ENCODE measurements at regions not wholly inside any gene's neighbourhood (a gene's known extent, or its start where the extent isn't known, plus 50 kb on each side); places are given as distances from the start of the nearest gene placed in this dataset.

- Mint-ChIP-seq H3K36me3 (ENCODE audit: unreplicated experiment) (peaks cover 4% of the 10 kb centered on the region), H3K9me3 (ENCODE audit: unreplicated experiment) (no peaks in the 10 kb centered on the region), H3K27me3 (ENCODE audit: unreplicated experiment) (peaks cover 7% of the 10 kb centered on the region), H3K27ac (ENCODE audit: unreplicated experiment) (no peak overlapping the region), H3K4me3 (ENCODE audit: unreplicated experiment) (no peak overlapping the region), H3K4me1 (ENCODE audit: low read depth, unreplicated experiment) (no peaks in the 10 kb centered on the region)
- TF ChIP-seq CTCF (IDR thresholded peaks at IDR 0.05; ENCODE audit: partially characterized antibody, unreplicated experiment) = no peak
- no peak for DNase-seq
Observed at GRCh38 chr9:111197256-111197655, 132.8 kb downstream of the OR2K2 start.

DNA sequence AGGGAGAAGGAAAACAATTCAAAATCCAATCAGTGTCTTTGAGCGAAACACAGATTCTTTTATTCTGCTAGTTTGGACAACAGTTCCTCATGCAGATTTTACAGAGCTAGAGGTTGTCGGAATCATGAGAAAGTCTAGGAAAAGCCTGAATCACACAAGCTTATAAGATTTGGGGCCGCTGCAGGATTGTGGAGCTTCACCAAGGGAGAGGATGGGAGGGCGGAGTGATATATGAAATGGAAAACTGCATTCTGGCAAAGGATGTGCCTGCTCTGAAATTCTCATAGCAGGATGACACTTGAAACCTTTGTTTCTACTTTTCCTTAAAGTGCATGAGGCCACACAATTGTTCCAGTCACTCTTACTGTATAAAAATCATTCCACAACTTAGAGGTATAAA is 134.3 kb downstream of the OR2K2 start:
- peaks cover 4% of the 10 kb centered on the region for H3K36me3 Mint-ChIP-seq (ENCODE audit: unreplicated experiment)
- H3K4me1 Mint-ChIP-seq (ENCODE audit: low read depth, unreplicated experiment) = no peaks in the 10 kb centered on the region
- no peak overlapping the region for H3K27ac Mint-ChIP-seq (ENCODE audit: unreplicated experiment)
- TF ChIP-seq CTCF (IDR thresholded peaks at IDR 0.05; ENCODE audit: partially characterized antibody, unreplicated experiment) = no peak
- no peak overlapping the region for H3K4me3 Mint-ChIP-seq (ENCODE audit: unreplicated experiment)
- no peaks in the 10 kb centered on the region for H3K9me3 Mint-ChIP-seq (ENCODE audit: unreplicated experiment)
- H3K27me3 Mint-ChIP-seq (ENCODE audit: unreplicated experiment) = peaks cover 7% of the 10 kb centered on the region
- DNase-seq = no peak

- H3K27ac Mint-ChIP-seq (ENCODE audit: unreplicated experiment) = no peak overlapping the region
- H3K36me3 Mint-ChIP-seq (ENCODE audit: unreplicated experiment) = peaks cover 4% of the 10 kb centered on the region
- H3K9me3 Mint-ChIP-seq (ENCODE audit: unreplicated experiment) = no peaks in the 10 kb centered on the region
- H3K4me3 Mint-ChIP-seq (ENCODE audit: unreplicated experiment) = no peak overlapping the region
- TF ChIP-seq CTCF (IDR thresholded peaks at IDR 0.05; ENCODE audit: partially characterized antibody, unreplicated experiment) = no peak
- no peak for DNase-seq
- peaks cover 4% of the 10 kb centered on the region for H3K27me3 Mint-ChIP-seq (ENCODE audit: unreplicated experiment)
- no peaks in the 10 kb centered on the region for H3K4me1 Mint-ChIP-seq (ENCODE audit: low read depth, unreplicated experiment)
Observed at GRCh38 chr9:111193095-111193494, 136.9 kb downstream of the OR2K2 start.

DNA sequence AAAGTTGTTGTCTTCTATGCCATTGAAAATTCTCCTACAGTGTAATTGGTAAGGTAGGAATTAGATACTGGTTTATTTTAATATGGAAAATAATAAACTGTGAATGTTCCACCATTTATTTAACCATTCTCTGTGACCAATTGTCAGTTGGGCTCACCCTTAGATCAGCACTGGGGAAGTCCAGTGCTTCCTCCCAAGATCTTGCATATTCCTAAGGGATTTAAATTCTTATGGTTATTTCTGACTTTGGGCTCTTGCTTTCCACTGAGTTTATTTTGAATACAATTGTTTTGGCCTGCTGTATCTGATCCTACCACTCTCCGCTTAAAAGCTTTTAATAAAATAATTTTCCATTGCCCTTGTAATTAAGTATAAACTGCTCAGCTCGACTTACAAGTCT is 137.4 kb downstream of the OR2K2 start:
- Mint-ChIP-seq H3K36me3 (ENCODE audit: unreplicated experiment) (peaks cover 4% of the 10 kb centered on the region), H3K4me3 (ENCODE audit: unreplicated experiment) (no peak overlapping the region), H3K27me3 (ENCODE audit: unreplicated experiment) (peaks cover 4% of the 10 kb centered on the region), H3K4me1 (ENCODE audit: low read depth, unreplicated experiment) (no peaks in the 10 kb centered on the region), H3K27ac (ENCODE audit: unreplicated experiment) (no peak overlapping the region), H3K9me3 (ENCODE audit: unreplicated experiment) (no peaks in the 10 kb centered on the region)
- no peak for TF ChIP-seq CTCF (IDR thresholded peaks at IDR 0.05; ENCODE audit: partially characterized antibody, unreplicated experiment)
- no peak for DNase-seq

- no peak for DNase-seq
- H3K4me3 Mint-ChIP-seq (ENCODE audit: unreplicated experiment) = no peak overlapping the region
- peaks cover 4% of the 10 kb centered on the region for H3K27me3 Mint-ChIP-seq (ENCODE audit: unreplicated experiment)
- TF ChIP-seq CTCF (IDR thresholded peaks at IDR 0.05; ENCODE audit: partially characterized antibody, unreplicated experiment) = no peak
- H3K4me1 Mint-ChIP-seq (ENCODE audit: low read depth, unreplicated experiment) = no peaks in the 10 kb centered on the region
- H3K36me3 Mint-ChIP-seq (ENCODE audit: unreplicated experiment) = peaks cover 4% of the 10 kb centered on the region
- H3K9me3 Mint-ChIP-seq (ENCODE audit: unreplicated experiment) = no peaks in the 10 kb centered on the region
- no peak overlapping the region for H3K27ac Mint-ChIP-seq (ENCODE audit: unreplicated experiment)
Observed at GRCh38 chr9:111190347-111190746, 139.7 kb downstream of the OR2K2 start.
